Kasumi-1 (cell line): ENCODE measurements at regions not wholly inside any gene's neighbourhood (a gene's known extent, or its start where the extent isn't known, plus 50 kb on each side); places are given as distances from the start of the nearest gene placed in this dataset.
"Not testable (repeated sequence)": the region's sequence is repeated elsewhere in the genome, so short reads cannot be mapped to it uniquely, and the experiment has no call there.

Experiments used
- DNase-seq, 2 experiments: peaks; one replicate each; lab custom pipeline; 2025; lab: John Stamatoyannopoulos, UW

GRCh38 chr2:223285370-223286265, 233.6 kb downstream of the KCNE4 start:
- no peak for DNase-seq

- DNase-seq: no peak
These were observed 242.8 kb downstream of the KCNE4 start for GRCh38 chr2:223294756-223295155.

- no peak for DNase-seq
These were observed 245.8 kb downstream of the KCNE4 start for GRCh38 chr2:223297788-223298187.

- not testable (repeated sequence) for DNase-seq
These were observed 246.3 kb downstream of the KCNE4 start for GRCh38 chr2:223298329-223298728.

GRCh38 chr2:223300326-223300725, 248.3 kb downstream of the KCNE4 start:
- DNase-seq: no peak

- DNase-seq: peak in 1 of 2 experiments; percentile 10
These were observed 254.4 kb downstream of the KCNE4 start for GRCh38 chr2:223306371-223306770.

- DNase-seq: no peak
These were observed 260.1 kb downstream of the KCNE4 start for GRCh38 chr2:223311889-223312680.

- DNase-seq: no peak
These were observed 261.1 kb downstream of the KCNE4 start for GRCh38 chr2:223313101-223313500.

- DNase-seq: no peak
These were observed 262.8 kb downstream of the KCNE4 start for GRCh38 chr2:223314811-223315210.

- no peak for DNase-seq
These were observed 263.8 kb downstream of the KCNE4 start for GRCh38 chr2:223315813-223316212.

GRCh38 chr2:223316342-223316741, 264.4 kb downstream of the KCNE4 start:
- DNase-seq: no peak

GRCh38 chr2:223319601-223320000, 267.6 kb downstream of the KCNE4 start:
- no peak for DNase-seq

GRCh38 chr2:223324402-223324801, 272.4 kb downstream of the KCNE4 start:
- no peak for DNase-seq

- no peak for DNase-seq
These were observed 273.6 kb downstream of the SCG2 start for GRCh38 chr2:223328578-223328977.

GRCh38 chr2:223330747-223331146, 271.4 kb downstream of the SCG2 start:
- DNase-seq: not testable (repeated sequence)

GRCh38 chr2:223338016-223338415, 264.1 kb downstream of the SCG2 start:
- DNase-seq: no peak

GRCh38 chr2:223357076-223357475, 245.1 kb downstream of the SCG2 start:
- DNase-seq: no peak

- DNase-seq: no peak
These were observed 239.1 kb downstream of the SCG2 start for GRCh38 chr2:223363085-223363484.

GRCh38 chr2:223365158-223365679, 236.9 kb downstream of the SCG2 start:
- no peak for DNase-seq

- no peak for DNase-seq
These were observed 235.6 kb downstream of the SCG2 start for GRCh38 chr2:223366566-223366965.

- no peak for DNase-seq
These were observed 233.7 kb downstream of the SCG2 start for GRCh38 chr2:223368481-223368880.

GRCh38 chr2:223369889-223370288, 232.3 kb downstream of the SCG2 start:
- no peak for DNase-seq

- DNase-seq: no peak
These were observed 218.8 kb downstream of the SCG2 start for GRCh38 chr2:223383315-223383714.
